ENCODE measurements at regions not wholly inside any gene's neighbourhood (a gene's known extent, or its start where the extent isn't known, plus 50 kb on each side); places are given as distances from the start of the nearest gene placed in this dataset.

GRCh38 chr14:52148371-52148770 is 79.5 kb upstream of the NID2 start:
- no peak for TF ChIP-seq TEAD4 (IDR thresholded peaks at IDR 0.05)
- no peak for TF ChIP-seq MAX (IDR thresholded peaks at IDR 0.05)
- TF ChIP-seq CEBPB (IDR thresholded peaks at IDR 0.05), result no peak
- no peak for TF ChIP-seq TAF1 (IDR thresholded peaks at IDR 0.05; ENCODE audit: low read depth)
- no peak for TF ChIP-seq YY1 (IDR thresholded peaks at IDR 0.05; ENCODE audit: low read depth)
- no peak for TF ChIP-seq RAD21 (IDR thresholded peaks at IDR 0.05; ENCODE audit: low read depth)
- no peak for TF ChIP-seq CREB1 (IDR thresholded peaks at IDR 0.05; ENCODE audit: low read depth)
- TF ChIP-seq EP300 (IDR thresholded peaks at IDR 0.05; ENCODE audit: borderline replicate concordance), result no peak
- no peak for TF ChIP-seq REST (IDR thresholded peaks at IDR 0.05; ENCODE audit: low read depth)
- no peak for TF ChIP-seq TCF12 (IDR thresholded peaks at IDR 0.05; ENCODE audit: low read depth)
- TF ChIP-seq FOXM1 (IDR thresholded peaks at IDR 0.05; ENCODE audit: borderline replicate concordance, low read depth), result no peak
- TF ChIP-seq EGR1 (IDR thresholded peaks at IDR 0.05), result no peak
- no peak for TF ChIP-seq NFIC (IDR thresholded peaks at IDR 0.05)
- no peak for TF ChIP-seq USF1 (IDR thresholded peaks at IDR 0.05)

All from Ishikawa (cell line).